BJ (cell line): ENCODE measurements at regions not wholly inside any gene's neighbourhood (a gene's known extent, or its start where the extent isn't known, plus 50 kb on each side); places are given as distances from the start of the nearest gene placed in this dataset.
"Not testable (repeated sequence)": the region's sequence is repeated elsewhere in the genome, so short reads cannot be mapped to it uniquely, and the experiment has no call there.

ENCODE experiments used
- CTCF ChIA-PET: fragments of 350-600 bp; formaldehyde crosslinking; extraction: SDS; loops from one replicate; lab custom pipeline; 2021; ENCODE audit warnings: antibody characterized with exemption, inconsistent platforms; lab: Yijun Ruan, JAX
- POLR2A ChIA-PET: fragments of 300-600 bp; sonication (Branson Sonifier 250); formaldehyde crosslinking; extraction: SDS; loops from one replicate; lab custom pipeline; 2021; ENCODE audit warnings: antibody characterized with exemption; lab: Charles Lee
- DNase-seq: peaks from one replicate; pipeline ENCODE4 v3.0.0-alpha.2; 2011; ENCODE audit warnings: low read depth
- H3K27me3 ChIP-seq: 2 replicates; pipeline ENCODE4 v1.6.0; 2011; ENCODE audit warnings: low read length; ENCODE audit not compliant: control insufficient read depth, insufficient read depth
- H3K36me3 ChIP-seq: 2 replicates; pipeline ENCODE4 v1.5.1; 2011; ENCODE audit warnings: low read length; ENCODE audit not compliant: control insufficient read depth, insufficient read depth
- H3K4me3 ChIP-seq: 2 replicates; pipeline ENCODE4 v1.5.1; 2011; ENCODE audit warnings: low read depth, mild to moderate bottlenecking, control low read depth, low read length
- CTCF ChIP-seq: IDR thresholded peaks from 2 replicates; pipeline ENCODE4 v1.5.1; 2011; ENCODE audit warnings: low read depth, mild to moderate bottlenecking, control low read depth, inconsistent platforms, low read length, moderate library complexity; ENCODE audit not compliant: insufficient read depth

GRCh38 chr3:191593486-191593885 is 132.5 kb downstream of the PYDC2 start:
- ChIA-PET POLR2A (no interaction called here), CTCF (no interaction called here)
- H3K36me3 ChIP-seq: no peaks in the 10 kb centered on the region
- H3K27me3 ChIP-seq: no peaks in the 10 kb centered on the region
- no peak overlapping the region for H3K4me3 ChIP-seq
- TF ChIP-seq CTCF: no peak
- DNase-seq: no peak

- H3K36me3 ChIP-seq, CTCF ChIA-PET, POLR2A ChIA-PET, H3K27me3 ChIP-seq, H3K4me3 ChIP-seq, DNase-seq: not testable (repeated sequence)
Observed at GRCh38 chr3:191615511-191615910, 154.5 kb downstream of the PYDC2 start.

DNA sequence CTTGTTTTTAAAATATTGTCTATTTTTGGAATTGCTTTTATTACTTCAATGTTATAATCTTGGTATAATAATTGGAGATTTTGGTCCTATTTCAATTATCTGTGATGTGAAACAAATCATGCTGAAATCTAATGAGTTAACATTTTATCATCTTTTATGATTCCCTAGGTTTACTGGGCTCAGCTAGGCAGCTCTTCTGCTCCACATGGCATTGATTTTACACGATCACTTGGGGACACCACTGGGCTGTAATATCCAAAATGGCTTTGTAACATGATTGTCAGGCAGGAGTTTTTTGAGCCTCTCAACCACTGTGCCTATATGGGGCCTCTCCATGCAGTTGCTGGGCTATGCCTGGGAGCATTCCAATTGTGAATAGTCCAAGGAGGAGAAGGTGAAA is 163.3 kb downstream of the PYDC2 start:
- H3K36me3 ChIP-seq: no peaks in the 10 kb centered on the region
- H3K4me3 ChIP-seq: no peak overlapping the region
- TF ChIP-seq CTCF: no peak
- CTCF ChIA-PET: no interaction called here
- POLR2A ChIA-PET: no interaction called here
- no peak for DNase-seq
- H3K27me3 ChIP-seq: no peaks in the 10 kb centered on the region

- no peak for DNase-seq
- no peak for TF ChIP-seq CTCF
- CTCF ChIA-PET: no interaction called here
Observed at GRCh38 chr3:191627064-191627463, 166.1 kb downstream of the PYDC2 start.

DNA sequence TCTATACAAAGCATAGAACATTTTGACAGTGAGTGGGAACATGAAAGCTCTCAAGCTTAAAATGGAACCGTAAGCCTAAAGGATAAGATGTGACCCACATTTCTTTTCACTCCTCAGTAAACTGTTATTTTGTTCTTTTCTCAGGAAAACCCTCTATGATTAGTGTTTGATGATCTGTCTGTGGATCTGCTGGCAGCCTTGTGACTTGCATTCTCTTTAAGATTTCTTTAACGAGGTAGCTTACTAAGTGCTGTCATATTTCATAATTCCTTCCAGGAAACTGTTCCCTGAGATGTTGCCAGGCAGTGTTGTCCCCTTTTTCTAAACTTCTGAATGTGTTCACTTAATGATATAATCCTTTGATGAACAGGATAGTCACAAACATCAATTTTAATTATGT is 167.6 kb downstream of the PYDC2 start:
- Histone ChIP-seq H3K4me3 (no peak overlapping the region), H3K27me3 (no peaks in the 10 kb centered on the region), H3K36me3 (no peaks in the 10 kb centered on the region)
- ChIA-PET CTCF (interaction anchor here (1.2 kb wide), 1 partner anchor 212 kb away, joined by 3 read pairs; no protein-coding TSS in a partner anchor), POLR2A (no interaction called here)
- TF ChIP-seq CTCF: no peak
- DNase-seq: no peak

More at GRCh38 chr3:191627064-191627463, 166.1 kb downstream of the PYDC2 start:
- H3K4me3 ChIP-seq: no peak overlapping the region
- H3K27me3 ChIP-seq: no peaks in the 10 kb centered on the region
- POLR2A ChIA-PET: no interaction called here
- H3K36me3 ChIP-seq: no peaks in the 10 kb centered on the region

DNA sequence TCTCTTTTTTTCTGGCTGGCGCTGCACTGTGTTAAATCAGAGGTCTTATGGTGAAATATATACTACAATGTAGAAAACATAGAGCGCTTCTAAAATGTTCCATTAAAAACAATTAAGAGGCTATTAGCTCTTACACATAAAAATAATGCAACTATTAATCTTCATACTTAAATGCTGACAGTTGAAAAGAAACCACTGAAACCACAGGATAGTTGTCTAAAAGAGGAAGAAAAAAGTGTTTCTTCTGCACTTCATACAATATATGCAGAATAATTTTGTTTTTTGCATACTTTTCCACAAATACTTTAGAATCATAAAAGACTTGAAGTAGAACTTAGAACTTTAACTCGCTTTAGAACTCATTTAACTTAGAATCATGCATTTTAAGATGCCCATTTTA is 170.5 kb downstream of the PYDC2 start:
- no peak for TF ChIP-seq CTCF
- no peak for DNase-seq
- H3K27me3 ChIP-seq: no peaks in the 10 kb centered on the region
- CTCF ChIA-PET: no interaction called here
- H3K4me3 ChIP-seq: no peak overlapping the region
- H3K36me3 ChIP-seq: no peaks in the 10 kb centered on the region
- POLR2A ChIA-PET: no interaction called here
